ENCODE measurements at regions not wholly inside any gene's neighbourhood (a gene's known extent, or its start where the extent isn't known, plus 50 kb on each side); places are given as distances from the start of the nearest gene placed in this dataset.

DNA sequence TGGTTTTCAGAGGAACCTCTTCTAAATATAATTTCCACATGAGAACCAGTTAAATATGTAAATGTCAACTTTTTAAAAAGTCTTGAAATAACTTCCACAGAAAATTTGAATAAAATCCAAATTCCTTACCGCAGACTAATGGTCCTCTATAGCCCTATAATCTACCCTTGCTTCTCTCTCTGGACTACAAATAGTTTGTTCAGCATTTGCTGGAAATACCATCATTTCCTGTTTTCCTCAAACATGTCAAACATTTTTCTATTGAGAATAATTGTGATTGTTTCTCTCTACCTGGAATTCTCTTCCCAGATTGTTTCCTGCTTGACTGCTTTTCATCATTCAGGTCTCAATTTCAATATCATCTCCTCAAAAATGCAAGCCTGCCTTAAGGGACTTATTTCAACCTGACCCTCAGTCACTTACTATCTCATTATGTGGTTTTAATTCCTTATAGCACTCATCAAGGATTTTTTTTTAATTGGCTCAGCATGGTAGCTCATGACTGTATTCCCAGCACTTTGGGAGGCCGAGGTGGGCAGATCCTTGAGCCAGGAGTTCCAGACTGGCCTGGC, 898.9 kb upstream of the MIR17HG start:
- no peak for DNase-seq
- 49 to 85% methylated on average over 2 of the region's 2 CpGs for WGBS, 2 donors (ENCODE audit: low coverage in 1 of 2)
- intact Hi-C loops (cut with DNase I; ENCODE audit: low total_unique reads), result no loop called here

GRCh38 chr13:90453342-90453741, 894.1 kb upstream of the MIR17HG start:
- no peak for DNase-seq
- no peaks in the 10 kb centered on the region for H3K4me1 ChIP-seq
- in situ Hi-C loops (cut with MboI; ENCODE audit: low pct_ligation_motif_present in 1 of 4, low pct_unique_long_range_greater_than_20kb in 1 of 4, low sequenced_read_pairs in 3 of 4) (no loop called here), intact Hi-C loops (cut with DNase I; ENCODE audit: low total_unique reads) (no loop called here)
- H3K27me3 ChIP-seq, result no peaks in the 10 kb centered on the region
- 91 to 100% methylated on average over 3 of the region's 3 CpGs for WGBS, 2 donors (ENCODE audit: low coverage in 1 of 2)
- H3K4me3 ChIP-seq, result no peak overlapping the region
- no peak overlapping the region for H3K27ac ChIP-seq
- no peaks in the 10 kb centered on the region for H3K36me3 ChIP-seq
- H3K9me3 ChIP-seq, result no peaks in the 10 kb centered on the region
- TF ChIP-seq EP300 (IDR thresholded peaks at IDR 0.05; ENCODE audit: low read depth), result no peak

More for the DNA sequence above, 898.9 kb upstream of the MIR17HG start:
- no peaks in the 10 kb centered on the region for H3K36me3 ChIP-seq
- H3K4me3 ChIP-seq, result no peak overlapping the region
- no peaks in the 10 kb centered on the region for H3K27me3 ChIP-seq
- no peaks in the 10 kb centered on the region for H3K9me3 ChIP-seq
- in situ Hi-C loops (cut with MboI; ENCODE audit: low pct_ligation_motif_present in 1 of 4, low pct_unique_long_range_greater_than_20kb in 1 of 4, low sequenced_read_pairs in 3 of 4), result no loop called here
- H3K4me1 ChIP-seq, result no peaks in the 10 kb centered on the region
- no peak overlapping the region for H3K27ac ChIP-seq
- no peak for TF ChIP-seq CTCF (IDR thresholded peaks at IDR 0.05)
- no peak for TF ChIP-seq POLR2A (IDR thresholded peaks at IDR 0.05)

DNA sequence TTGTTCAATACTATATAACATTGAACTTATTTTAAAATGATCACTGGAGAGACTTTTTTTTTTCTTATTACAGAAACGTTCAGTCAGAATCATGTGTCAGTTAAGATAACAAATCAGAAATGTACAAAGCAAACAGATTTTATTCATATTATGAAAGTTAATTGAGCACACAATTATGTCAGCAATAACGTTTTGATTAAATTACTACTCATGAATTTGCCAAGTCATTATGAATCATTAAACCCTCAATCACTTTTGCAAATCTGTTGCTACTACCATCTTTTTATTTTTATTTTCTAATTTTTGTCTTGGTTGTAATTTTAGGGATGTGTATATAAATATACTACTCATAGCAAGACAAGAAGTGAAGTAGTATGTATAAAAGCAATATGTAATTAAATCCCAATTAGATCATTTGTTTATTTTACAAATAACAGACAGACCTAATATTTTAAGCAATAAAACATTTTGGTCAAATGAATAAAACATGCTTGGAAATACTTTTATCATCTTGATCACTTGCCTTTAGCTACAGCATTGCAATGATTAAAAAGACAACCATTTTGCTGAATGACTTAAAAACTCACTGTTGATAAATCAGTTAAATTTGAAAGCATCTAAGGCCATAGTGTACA, 893.4 kb upstream of the MIR17HG start:
- intact Hi-C loops (cut with DNase I; ENCODE audit: low total_unique reads), result no loop called here
- H3K27ac ChIP-seq, result no peak overlapping the region
- DNase-seq, result no peak
- no peaks in the 10 kb centered on the region for H3K4me1 ChIP-seq
- no peaks in the 10 kb centered on the region for H3K9me3 ChIP-seq
- WGBS, 2 donors (ENCODE audit: low coverage in 1 of 2), result 43 to 50% methylated on average over 2 of the region's 2 CpGs
- no peak overlapping the region for H3K4me3 ChIP-seq
- H3K36me3 ChIP-seq, result no peaks in the 10 kb centered on the region
- H3K27me3 ChIP-seq, result no peaks in the 10 kb centered on the region
- no peak for TF ChIP-seq POLR2AphosphoS5 (IDR thresholded peaks at IDR 0.05)
- TF ChIP-seq EP300 (IDR thresholded peaks at IDR 0.05; ENCODE audit: low read depth), result no peak
- TF ChIP-seq POLR2A (IDR thresholded peaks at IDR 0.05), result no peak
- no peak for TF ChIP-seq CTCF (IDR thresholded peaks at IDR 0.05)
- in situ Hi-C loops (cut with MboI; ENCODE audit: low pct_ligation_motif_present in 1 of 4, low pct_unique_long_range_greater_than_20kb in 1 of 4, low sequenced_read_pairs in 3 of 4), result no loop called here

- in situ Hi-C loops (cut with MboI; ENCODE audit: low pct_ligation_motif_present in 1 of 4, low pct_unique_long_range_greater_than_20kb in 1 of 4, low sequenced_read_pairs in 3 of 4) (no loop called here), intact Hi-C loops (cut with DNase I; ENCODE audit: low total_unique reads) (no loop called here)
- H3K27me3 ChIP-seq, result no peaks in the 10 kb centered on the region
- H3K27ac ChIP-seq, result no peak overlapping the region
- TF ChIP-seq EP300 (IDR thresholded peaks at IDR 0.05; ENCODE audit: low read depth) (no peak), POLR2AphosphoS5 (IDR thresholded peaks at IDR 0.05) (no peak), CTCF (IDR thresholded peaks at IDR 0.05) (no peak), POLR2A (IDR thresholded peaks at IDR 0.05) (no peak)
- WGBS, 2 donors (ENCODE audit: low coverage in 1 of 2), result 86 to 92% methylated on average over 1 of the region's 1 CpG
- H3K4me3 ChIP-seq, result no peak overlapping the region
- no peaks in the 10 kb centered on the region for H3K9me3 ChIP-seq
- no peaks in the 10 kb centered on the region for H3K4me1 ChIP-seq
- no peaks in the 10 kb centered on the region for H3K36me3 ChIP-seq
- no peak for DNase-seq
Measured at GRCh38 chr13:90455067-90455466, 892.4 kb upstream of the MIR17HG start.

- no peak overlapping the region for H3K27ac ChIP-seq
- H3K4me1 ChIP-seq, result no peaks in the 10 kb centered on the region
- H3K27me3 ChIP-seq, result no peaks in the 10 kb centered on the region
- TF ChIP-seq EP300 (IDR thresholded peaks at IDR 0.05; ENCODE audit: low read depth) (no peak), POLR2A (IDR thresholded peaks at IDR 0.05) (no peak), CTCF (IDR thresholded peaks at IDR 0.05) (no peak), POLR2AphosphoS5 (IDR thresholded peaks at IDR 0.05) (no peak)
- H3K4me3 ChIP-seq, result no peak overlapping the region
- H3K9me3 ChIP-seq, result no peaks in the 10 kb centered on the region
- intact Hi-C loops (cut with DNase I; ENCODE audit: low total_unique reads), result no loop called here
- no peaks in the 10 kb centered on the region for H3K36me3 ChIP-seq
- in situ Hi-C loops (cut with MboI; ENCODE audit: low pct_ligation_motif_present in 1 of 4, low pct_unique_long_range_greater_than_20kb in 1 of 4, low sequenced_read_pairs in 3 of 4), result no loop called here
- 64 to 67% methylated on average over 1 to 4 of the region's 4 CpGs for WGBS, 2 donors (ENCODE audit: low coverage in 1 of 2)
- DNase-seq, result no peak
Measured at GRCh38 chr13:90455823-90456222, 891.7 kb upstream of the MIR17HG start.
